GM19438 (cell line): ENCODE measurements at regions not wholly inside any gene's neighbourhood (a gene's known extent, or its start where the extent isn't known, plus 50 kb on each side); places are given as distances from the start of the nearest gene placed in this dataset.
A peak's percentile ranks its signal among the peaks of the same experiment; 100 is the strongest.

Source experiments
- ATAC-seq: cut with Tn5 transposase; IDR thresholded peaks from one replicate; pipeline ENCODE4 v1.9.1; 2021; ENCODE audit warnings: low read depth; ENCODE audit not compliant: unreplicated experiment

GRCh38 chr7:97601931-97602457 lies 129.9 kb upstream of the TAC1 start:
- peak; percentile 98 for ATAC-seq

GRCh38 chr7:97620495-97620894 lies 111.4 kb upstream of the TAC1 start:
- no peak for ATAC-seq

- peak; percentile 94 for ATAC-seq
Observed at GRCh38 chr7:97623333-97623732, 108.6 kb upstream of the TAC1 start.

- no peak for ATAC-seq
Observed at GRCh38 chr7:97630116-97630515, 101.8 kb upstream of the TAC1 start.

GRCh38 chr7:97635622-97636021 lies 96.3 kb upstream of the TAC1 start:
- ATAC-seq = no peak

- ATAC-seq = no peak
Observed at GRCh38 chr7:97639036-97639435, 92.8 kb upstream of the TAC1 start.

- no peak for ATAC-seq
Observed at GRCh38 chr7:97659363-97660045, 72.4 kb upstream of the TAC1 start.

GRCh38 chr7:97667359-97667758 lies 64.5 kb upstream of the TAC1 start:
- ATAC-seq = no peak

GRCh38 chr7:97671571-97671970 lies 60.3 kb upstream of the TAC1 start:
- ATAC-seq = no peak

- no peak for ATAC-seq
Observed at GRCh38 chr7:97680622-97681021, 51.3 kb upstream of the TAC1 start.
